ENCODE measurements at regions not wholly inside any gene's neighbourhood (a gene's known extent, or its start where the extent isn't known, plus 50 kb on each side); places are given as distances from the start of the nearest gene placed in this dataset.
"Not testable (repeated sequence)": the region's sequence is repeated elsewhere in the genome, so short reads cannot be mapped to it uniquely, and the experiment has no call there.

DNA sequence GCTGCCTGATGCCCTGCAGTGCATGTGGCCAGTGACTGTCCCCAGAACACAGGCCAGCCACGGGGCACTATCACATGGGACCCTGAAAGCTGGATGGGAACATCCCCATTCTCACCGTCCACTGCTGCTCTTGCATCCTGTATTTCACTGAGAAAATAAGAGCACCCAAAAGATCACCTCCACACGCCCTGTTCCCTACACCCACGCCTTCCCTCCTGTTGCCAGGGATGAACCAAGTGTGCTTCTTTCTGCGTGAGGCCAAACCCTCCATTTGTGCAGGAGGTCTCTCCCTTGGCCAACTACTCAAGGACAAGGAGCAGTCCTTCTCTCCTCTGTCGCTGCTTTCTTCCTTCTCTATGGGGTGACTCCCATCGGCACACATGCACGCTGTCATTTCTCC lies 118.3 kb downstream of the LRRC37A3 start:
- H3K4me3 ChIP-seq (ENCODE audit: low read depth in 1 of 2, low read length in 2 of 2); H3K9me3 ChIP-seq (ENCODE audit: control insufficient read depth in 1 of 2, low read length in 2 of 2); H3K27ac ChIP-seq (ENCODE audit: low read length); H3K4me1 ChIP-seq (ENCODE audit: control insufficient read depth in 1 of 2, insufficient read depth in 2 of 2, low read length in 2 of 2); H3K27me3 ChIP-seq (ENCODE audit: low read depth, low read length): not testable (repeated sequence)
- H3K36me3 ChIP-seq (ENCODE audit: control insufficient read depth in 1 of 2, insufficient read depth in 2 of 2, low read length in 2 of 2), result peaks cover 0 to 24% of the 10 kb centered on the region in 2 donors

DNA sequence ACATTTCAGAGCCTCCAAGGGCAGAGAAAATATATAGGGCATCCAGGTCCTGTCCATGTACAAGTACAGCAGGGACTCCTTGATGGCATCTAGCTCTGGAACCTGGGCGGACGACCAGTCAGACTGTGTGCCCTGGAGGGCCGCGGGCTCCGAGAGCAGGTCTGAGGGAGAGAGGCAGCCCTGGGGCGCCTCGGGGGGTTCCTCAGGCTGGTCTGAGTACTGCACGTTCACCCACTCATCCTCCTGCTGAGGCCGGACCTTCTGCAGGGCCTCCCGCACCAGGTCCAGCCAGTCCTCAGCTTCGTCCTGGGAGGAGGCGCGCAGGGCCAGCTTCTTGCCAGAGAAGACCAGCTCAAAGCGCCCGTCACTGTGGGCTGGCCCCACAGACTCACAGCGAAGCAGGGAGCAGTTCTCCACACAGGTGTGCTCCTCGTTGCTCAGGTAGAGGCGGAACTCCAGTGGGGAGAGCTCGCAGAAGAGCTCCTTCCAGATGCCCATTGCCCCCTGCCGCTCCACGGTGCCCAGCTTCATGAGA lies 118.8 kb downstream of the LRRC37A3 start:
- H3K27me3 ChIP-seq (ENCODE audit: low read depth, low read length); H3K9me3 ChIP-seq (ENCODE audit: control insufficient read depth in 1 of 2, low read length in 2 of 2); H3K27ac ChIP-seq (ENCODE audit: low read length); H3K4me1 ChIP-seq (ENCODE audit: control insufficient read depth in 1 of 2, insufficient read depth in 2 of 2, low read length in 2 of 2); H3K4me3 ChIP-seq (ENCODE audit: low read depth in 1 of 2, low read length in 2 of 2): not testable (repeated sequence)
- peaks cover 0 to 24% of the 10 kb centered on the region in 2 donors for H3K36me3 ChIP-seq (ENCODE audit: control insufficient read depth in 1 of 2, insufficient read depth in 2 of 2, low read length in 2 of 2)

DNA sequence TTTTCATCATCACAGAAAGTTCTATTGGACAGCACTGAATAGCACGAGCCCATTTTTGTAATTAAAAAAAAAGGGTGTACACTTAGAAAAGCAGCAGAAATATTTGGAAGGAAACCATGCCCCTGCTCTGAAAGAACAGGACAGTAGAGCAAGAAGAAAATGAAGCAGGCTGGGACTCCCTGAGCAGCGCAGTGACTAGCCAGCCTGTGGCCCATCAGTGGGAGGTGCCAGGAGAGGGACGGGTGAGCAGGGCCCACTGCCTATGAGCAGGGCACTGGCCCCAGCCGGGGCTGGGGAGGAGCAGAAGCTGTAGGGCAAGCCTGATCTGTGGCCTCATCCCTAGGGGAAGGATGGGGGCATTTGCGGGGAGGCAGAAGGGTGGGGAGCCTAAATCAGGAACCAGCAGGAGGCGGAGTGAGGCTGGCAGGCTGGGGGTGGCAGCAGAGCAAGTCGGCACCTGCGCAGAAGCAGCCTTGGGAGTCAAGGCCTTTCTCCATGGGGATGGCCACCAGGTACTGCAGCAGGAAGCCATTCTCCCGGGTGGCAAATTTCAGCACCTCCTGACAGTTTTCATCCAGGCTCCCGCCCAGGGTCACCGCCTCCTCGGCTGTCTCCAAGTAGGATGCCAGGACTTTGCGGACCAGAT lies 119.6 kb downstream of the LRRC37A3 start:
- H3K36me3 ChIP-seq (ENCODE audit: control insufficient read depth in 1 of 2, insufficient read depth in 2 of 2, low read length in 2 of 2), result peaks cover 0 to 27% of the 10 kb centered on the region in 2 donors
- H3K27me3 ChIP-seq (ENCODE audit: low read depth, low read length); H3K4me3 ChIP-seq (ENCODE audit: low read depth in 1 of 2, low read length in 2 of 2); H3K4me1 ChIP-seq (ENCODE audit: control insufficient read depth in 1 of 2, insufficient read depth in 2 of 2, low read length in 2 of 2); H3K27ac ChIP-seq (ENCODE audit: low read length); H3K9me3 ChIP-seq (ENCODE audit: control insufficient read depth in 1 of 2, low read length in 2 of 2): not testable (repeated sequence)

DNA sequence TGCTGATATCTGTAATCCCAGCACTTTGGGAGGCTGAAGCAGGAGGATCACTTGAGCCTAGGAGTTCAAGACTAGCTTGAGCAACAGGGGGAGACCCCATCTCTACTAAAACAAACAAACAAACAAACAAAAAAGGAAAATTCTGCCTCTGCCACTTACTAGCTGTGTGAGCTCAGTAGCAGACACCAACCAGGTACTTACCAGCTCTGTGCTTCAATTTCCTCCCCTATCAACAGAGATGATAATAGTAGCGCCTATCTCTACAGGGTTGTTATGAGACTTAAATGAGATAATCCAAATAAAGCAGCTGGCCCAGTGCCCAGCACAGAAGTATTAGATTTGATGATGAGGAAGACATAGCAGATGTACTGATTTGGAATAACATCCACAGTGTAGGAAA lies 120.3 kb downstream of the LRRC37A3 start:
- not testable (repeated sequence) for H3K4me1 ChIP-seq (ENCODE audit: control insufficient read depth in 1 of 2, insufficient read depth in 2 of 2, low read length in 2 of 2); H3K4me3 ChIP-seq (ENCODE audit: low read depth in 1 of 2, low read length in 2 of 2); H3K27me3 ChIP-seq (ENCODE audit: low read depth, low read length); H3K27ac ChIP-seq (ENCODE audit: low read length); H3K9me3 ChIP-seq (ENCODE audit: control insufficient read depth in 1 of 2, low read length in 2 of 2)
- H3K36me3 ChIP-seq (ENCODE audit: control insufficient read depth in 1 of 2, insufficient read depth in 2 of 2, low read length in 2 of 2), result peaks cover 0 to 27% of the 10 kb centered on the region in 2 donors

DNA sequence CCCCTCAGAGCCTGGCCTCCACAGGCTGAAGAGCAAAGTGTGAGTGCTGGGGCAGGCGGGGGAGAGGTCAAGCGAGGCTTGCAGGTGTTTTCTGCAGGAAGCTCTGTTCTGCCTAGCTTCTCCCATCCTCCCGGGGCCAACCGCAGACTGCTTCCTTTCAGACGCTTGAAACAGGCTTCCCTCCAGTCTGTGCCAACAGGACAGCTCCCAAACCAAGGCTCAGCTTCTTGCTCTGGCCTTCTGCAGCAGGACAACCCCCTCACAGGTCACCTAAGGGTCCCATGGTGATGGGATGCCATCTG lies 120.8 kb downstream of the LRRC37A3 start:
- H3K27ac ChIP-seq (ENCODE audit: low read length); H3K4me1 ChIP-seq (ENCODE audit: control insufficient read depth in 1 of 2, insufficient read depth in 2 of 2, low read length in 2 of 2); H3K9me3 ChIP-seq (ENCODE audit: control insufficient read depth in 1 of 2, low read length in 2 of 2); H3K4me3 ChIP-seq (ENCODE audit: low read depth in 1 of 2, low read length in 2 of 2); H3K27me3 ChIP-seq (ENCODE audit: low read depth, low read length): not testable (repeated sequence)
- H3K36me3 ChIP-seq (ENCODE audit: control insufficient read depth in 1 of 2, insufficient read depth in 2 of 2, low read length in 2 of 2), result peaks cover 0 to 27% of the 10 kb centered on the region in 2 donors

DNA sequence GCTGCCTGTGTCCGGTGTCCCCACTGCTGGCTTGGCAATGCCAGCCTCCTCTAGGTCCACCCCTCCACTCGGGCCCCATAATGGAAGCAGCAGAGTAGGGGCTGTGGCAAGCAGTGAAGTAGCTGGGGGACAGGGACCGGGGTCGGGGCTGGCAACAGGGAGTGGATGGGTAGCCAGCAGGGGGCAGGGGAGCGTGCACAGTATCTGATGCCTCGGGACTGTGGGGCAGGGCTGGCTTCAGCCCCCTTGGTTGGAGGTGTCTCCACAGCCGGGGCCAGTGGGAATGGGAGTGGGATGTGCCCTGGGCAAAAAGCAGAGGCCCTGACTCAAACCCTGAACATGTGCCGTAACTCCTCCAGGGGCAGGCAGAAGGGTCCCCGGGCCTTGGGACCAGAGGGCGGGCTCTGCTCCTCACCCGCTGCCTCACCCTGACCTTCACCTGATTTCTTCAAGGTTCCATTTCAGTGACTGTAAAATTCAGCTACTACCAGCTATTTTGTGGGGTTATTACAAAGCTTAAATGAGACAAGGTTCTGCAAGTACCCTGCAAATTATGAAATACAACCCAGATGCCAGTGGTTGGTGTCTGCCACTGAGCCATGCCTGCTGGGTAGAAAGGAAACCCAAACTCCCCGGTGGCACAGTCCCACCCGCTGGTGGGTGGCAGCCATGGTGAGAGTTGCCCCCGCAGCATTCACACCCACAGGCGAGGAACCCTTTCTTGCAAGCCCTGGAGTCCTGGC lies 121.4 kb downstream of the LRRC37A3 start:
- H3K27me3 ChIP-seq (ENCODE audit: low read depth, low read length); H3K27ac ChIP-seq (ENCODE audit: low read length); H3K4me3 ChIP-seq (ENCODE audit: low read depth in 1 of 2, low read length in 2 of 2); H3K4me1 ChIP-seq (ENCODE audit: control insufficient read depth in 1 of 2, insufficient read depth in 2 of 2, low read length in 2 of 2); H3K9me3 ChIP-seq (ENCODE audit: control insufficient read depth in 1 of 2, low read length in 2 of 2): not testable (repeated sequence)
- H3K36me3 ChIP-seq (ENCODE audit: control insufficient read depth in 1 of 2, insufficient read depth in 2 of 2, low read length in 2 of 2), result peaks cover 0 to 24% of the 10 kb centered on the region in 2 donors

DNA sequence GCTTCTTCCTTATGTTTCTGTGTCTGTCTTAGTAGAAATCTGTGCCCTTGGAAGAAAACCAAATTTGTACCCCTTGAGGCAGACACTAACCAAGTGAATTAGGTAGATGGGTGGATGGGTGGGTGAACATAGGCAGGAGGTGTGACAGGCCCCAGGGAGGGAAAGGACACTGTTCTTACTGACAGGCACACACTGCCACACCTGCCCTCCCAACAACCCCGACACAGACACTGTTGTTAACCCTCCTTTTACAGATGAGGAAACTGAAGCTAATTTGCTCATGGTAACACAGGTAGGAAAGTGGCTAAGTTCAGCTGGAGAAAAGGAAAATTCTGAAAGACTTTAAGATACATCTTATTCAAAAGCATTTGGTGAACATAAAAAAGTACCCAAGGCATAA lies 123.9 kb downstream of the LRRC37A3 start:
- H3K36me3 ChIP-seq (ENCODE audit: control insufficient read depth in 1 of 2, insufficient read depth in 2 of 2, low read length in 2 of 2), result peaks cover 0 to 26% of the 10 kb centered on the region in 2 donors
- H3K4me1 ChIP-seq (ENCODE audit: control insufficient read depth in 1 of 2, insufficient read depth in 2 of 2, low read length in 2 of 2); H3K4me3 ChIP-seq (ENCODE audit: low read depth in 1 of 2, low read length in 2 of 2); H3K9me3 ChIP-seq (ENCODE audit: control insufficient read depth in 1 of 2, low read length in 2 of 2); H3K27ac ChIP-seq (ENCODE audit: low read length); H3K27me3 ChIP-seq (ENCODE audit: low read depth, low read length): not testable (repeated sequence)

DNA sequence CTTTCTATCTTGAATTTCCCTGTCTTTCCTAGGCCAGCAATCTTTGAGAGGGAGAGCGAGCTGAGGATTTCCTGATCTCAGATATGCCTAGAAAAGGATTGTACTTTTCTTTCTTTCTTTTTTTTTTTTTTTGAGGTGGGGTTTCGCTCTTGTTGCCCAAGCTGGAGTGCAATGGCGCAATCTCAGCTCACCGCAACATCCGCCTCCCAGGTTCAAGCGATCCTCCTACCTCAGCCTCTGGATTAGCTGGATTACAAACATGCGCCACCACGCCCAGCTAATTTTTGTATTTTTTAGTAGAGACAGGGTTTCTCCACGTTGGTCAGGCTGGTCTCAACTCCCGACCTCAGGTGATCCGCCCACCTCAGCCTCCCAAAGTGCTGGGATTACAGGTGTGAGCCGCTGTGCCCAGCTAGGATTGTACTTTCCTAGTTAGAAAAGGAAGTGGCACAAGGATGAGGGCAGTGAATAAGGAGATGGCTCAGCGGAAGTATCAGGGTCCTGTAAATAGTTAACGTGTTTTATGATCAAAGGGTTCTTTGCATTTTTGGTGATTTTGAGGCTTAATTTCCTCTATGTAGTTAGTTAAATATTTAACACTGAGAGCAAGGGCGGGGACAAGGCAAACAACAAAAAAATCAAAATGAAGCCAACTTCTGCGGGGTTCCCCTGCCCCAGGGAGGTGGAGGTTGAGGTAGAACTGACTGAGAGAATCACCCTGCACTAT lies 124.6 kb downstream of the LRRC37A3 start:
- H3K36me3 ChIP-seq (ENCODE audit: control insufficient read depth in 1 of 2, insufficient read depth in 2 of 2, low read length in 2 of 2), result peaks cover 0 to 26% of the 10 kb centered on the region in 2 donors
- not testable (repeated sequence) for H3K4me1 ChIP-seq (ENCODE audit: control insufficient read depth in 1 of 2, insufficient read depth in 2 of 2, low read length in 2 of 2)

DNA sequence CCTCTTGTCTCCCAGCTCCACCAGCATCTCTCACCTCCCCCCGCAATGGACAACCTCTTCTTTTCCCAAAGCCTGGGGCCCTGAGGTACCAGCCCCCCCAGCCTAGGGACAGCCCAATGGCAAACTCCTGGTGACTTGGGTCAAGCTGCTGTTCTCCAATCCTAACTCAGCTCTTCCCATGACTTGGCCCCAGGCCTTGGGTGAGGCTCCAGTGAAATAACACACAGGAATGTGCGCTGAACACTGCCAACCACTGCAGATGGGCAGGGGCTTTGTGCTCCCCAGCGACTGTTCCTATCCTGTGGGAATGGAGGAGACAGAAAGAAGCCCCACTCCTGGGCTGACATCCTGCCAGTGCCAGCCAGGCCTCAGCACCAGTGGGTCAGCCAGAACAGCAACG lies 125.2 kb downstream of the LRRC37A3 start:
- H3K27ac ChIP-seq (ENCODE audit: low read length); H3K9me3 ChIP-seq (ENCODE audit: control insufficient read depth in 1 of 2, low read length in 2 of 2); H3K4me1 ChIP-seq (ENCODE audit: control insufficient read depth in 1 of 2, insufficient read depth in 2 of 2, low read length in 2 of 2); H3K4me3 ChIP-seq (ENCODE audit: low read depth in 1 of 2, low read length in 2 of 2); H3K27me3 ChIP-seq (ENCODE audit: low read depth, low read length): not testable (repeated sequence)
- peaks cover 0 to 22% of the 10 kb centered on the region in 2 donors for H3K36me3 ChIP-seq (ENCODE audit: control insufficient read depth in 1 of 2, insufficient read depth in 2 of 2, low read length in 2 of 2)

More for the DNA sequence above, 124.6 kb downstream of the LRRC37A3 start:
- not testable (repeated sequence) for H3K27me3 ChIP-seq (ENCODE audit: low read depth, low read length); H3K4me3 ChIP-seq (ENCODE audit: low read depth in 1 of 2, low read length in 2 of 2); H3K9me3 ChIP-seq (ENCODE audit: control insufficient read depth in 1 of 2, low read length in 2 of 2); H3K27ac ChIP-seq (ENCODE audit: low read length)

DNA sequence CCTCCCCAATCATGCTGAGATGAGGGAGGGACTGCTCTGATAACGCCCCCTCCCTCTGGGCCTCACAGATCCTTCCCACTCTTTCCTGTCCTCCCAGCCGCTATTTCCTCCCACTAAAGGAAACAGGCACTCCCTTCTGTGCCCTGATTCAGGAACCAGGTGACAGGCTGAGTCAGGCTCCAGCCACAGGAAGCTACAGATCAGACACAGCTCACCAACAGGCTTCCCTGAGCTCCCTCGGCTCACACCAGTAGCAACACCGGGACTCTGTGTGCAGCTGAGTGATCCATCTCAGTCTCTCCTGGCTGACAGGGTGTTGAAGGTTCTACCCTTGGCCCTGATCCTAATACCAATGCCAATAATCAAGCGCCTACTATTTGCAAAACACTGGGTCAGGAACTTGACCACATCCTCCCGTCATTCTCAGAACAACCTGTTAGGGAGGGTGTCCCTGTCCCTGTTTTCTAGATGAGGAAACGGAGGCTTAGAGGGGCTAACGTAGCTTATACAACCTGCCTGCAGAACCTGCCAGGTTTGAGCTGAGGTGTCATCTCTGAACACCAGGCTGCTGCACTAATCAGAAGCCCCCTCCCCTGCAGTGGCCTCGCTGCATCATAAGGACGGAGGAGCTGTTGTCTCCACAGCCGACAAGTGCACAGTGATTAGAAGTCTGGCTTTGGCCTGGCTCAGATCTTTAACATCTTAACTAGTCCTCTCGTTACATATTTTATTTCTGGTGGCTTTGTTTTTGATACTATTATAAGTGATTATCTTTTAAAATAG lies 126.3 kb downstream of the LRRC37A3 start:
- not testable (repeated sequence) for H3K4me3 ChIP-seq (ENCODE audit: low read depth in 1 of 2, low read length in 2 of 2); H3K9me3 ChIP-seq (ENCODE audit: control insufficient read depth in 1 of 2, low read length in 2 of 2); H3K4me1 ChIP-seq (ENCODE audit: control insufficient read depth in 1 of 2, insufficient read depth in 2 of 2, low read length in 2 of 2); H3K27ac ChIP-seq (ENCODE audit: low read length); H3K27me3 ChIP-seq (ENCODE audit: low read depth, low read length)
- peaks cover 0 to 21% of the 10 kb centered on the region in 2 donors for H3K36me3 ChIP-seq (ENCODE audit: control insufficient read depth in 1 of 2, insufficient read depth in 2 of 2, low read length in 2 of 2)

DNA sequence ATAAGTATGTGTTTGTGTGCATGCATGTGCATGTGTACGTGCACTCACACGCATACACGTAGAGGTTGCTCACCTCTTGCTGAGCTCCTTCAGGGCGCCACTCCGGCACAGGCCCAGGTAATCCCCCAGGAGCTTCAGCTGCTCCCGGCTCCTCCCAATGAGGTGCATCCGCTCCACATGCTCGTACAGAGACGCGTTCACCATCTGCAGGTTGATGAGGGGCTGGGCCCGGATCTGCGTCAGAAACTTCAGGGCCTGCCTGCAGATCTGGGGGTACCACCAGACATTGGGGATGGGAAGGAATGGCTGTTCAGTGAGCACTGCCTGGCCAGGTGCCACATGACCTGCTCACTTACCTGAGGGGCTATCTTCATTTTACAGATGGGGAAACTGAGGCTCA lies 127.0 kb downstream of the LRRC37A3 start:
- not testable (repeated sequence) for H3K27me3 ChIP-seq (ENCODE audit: low read depth, low read length); H3K9me3 ChIP-seq (ENCODE audit: control insufficient read depth in 1 of 2, low read length in 2 of 2); H3K27ac ChIP-seq (ENCODE audit: low read length); H3K4me1 ChIP-seq (ENCODE audit: control insufficient read depth in 1 of 2, insufficient read depth in 2 of 2, low read length in 2 of 2); H3K4me3 ChIP-seq (ENCODE audit: low read depth in 1 of 2, low read length in 2 of 2)
- peaks cover 0 to 28% of the 10 kb centered on the region in 2 donors for H3K36me3 ChIP-seq (ENCODE audit: control insufficient read depth in 1 of 2, insufficient read depth in 2 of 2, low read length in 2 of 2)
